ENCODE measurements at regions not wholly inside any gene's neighbourhood (a gene's known extent, or its start where the extent isn't known, plus 50 kb on each side); places are given as distances from the start of the nearest gene placed in this dataset.
"Not testable (repeated sequence)": the region's sequence is repeated elsewhere in the genome, so short reads cannot be mapped to it uniquely, and the experiment has no call there.

DNA sequence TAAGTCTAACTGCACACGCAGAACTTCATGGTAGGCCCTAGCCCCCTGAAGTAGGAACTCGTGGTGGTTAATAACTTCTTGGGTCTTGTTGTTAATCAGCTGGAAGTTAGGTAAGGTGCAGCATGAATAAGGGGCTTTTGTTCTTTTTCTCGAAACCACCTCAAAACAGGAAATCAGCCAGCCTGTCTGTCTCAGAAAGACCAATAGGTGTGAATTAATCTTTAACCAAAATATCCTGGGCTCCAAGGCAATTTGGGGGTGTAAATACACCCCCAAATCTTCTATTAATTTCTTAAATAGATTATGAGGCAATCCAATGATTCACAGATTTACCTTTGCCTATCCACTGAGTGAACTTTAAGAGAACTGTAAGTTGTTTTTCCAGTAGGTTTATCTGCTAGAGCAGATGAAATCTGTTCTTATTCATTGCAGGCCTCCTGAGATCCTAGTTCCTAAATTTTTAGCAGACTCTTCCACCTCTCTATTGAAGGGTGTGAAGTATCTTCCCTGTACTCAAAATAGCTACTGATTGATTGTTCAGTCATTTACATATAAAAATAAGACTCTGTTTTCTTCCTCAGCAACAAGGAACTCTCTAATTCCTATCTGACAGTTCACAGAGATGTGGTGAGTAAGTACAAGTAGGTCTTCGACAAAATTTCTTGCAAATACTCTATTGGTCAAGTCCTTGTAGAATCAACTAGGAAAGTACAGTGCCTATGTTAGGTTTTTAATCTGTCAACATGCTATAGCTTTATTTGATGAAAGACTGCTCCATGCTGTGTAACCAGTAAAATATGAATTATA is 427.1 kb upstream of the NOX3 start:
- ChIA-PET CTCF (no interaction called here), POLR2A (ENCODE audit: low non-redundant PET) (no interaction called here)
- TF ChIP-seq, protein P1, sequence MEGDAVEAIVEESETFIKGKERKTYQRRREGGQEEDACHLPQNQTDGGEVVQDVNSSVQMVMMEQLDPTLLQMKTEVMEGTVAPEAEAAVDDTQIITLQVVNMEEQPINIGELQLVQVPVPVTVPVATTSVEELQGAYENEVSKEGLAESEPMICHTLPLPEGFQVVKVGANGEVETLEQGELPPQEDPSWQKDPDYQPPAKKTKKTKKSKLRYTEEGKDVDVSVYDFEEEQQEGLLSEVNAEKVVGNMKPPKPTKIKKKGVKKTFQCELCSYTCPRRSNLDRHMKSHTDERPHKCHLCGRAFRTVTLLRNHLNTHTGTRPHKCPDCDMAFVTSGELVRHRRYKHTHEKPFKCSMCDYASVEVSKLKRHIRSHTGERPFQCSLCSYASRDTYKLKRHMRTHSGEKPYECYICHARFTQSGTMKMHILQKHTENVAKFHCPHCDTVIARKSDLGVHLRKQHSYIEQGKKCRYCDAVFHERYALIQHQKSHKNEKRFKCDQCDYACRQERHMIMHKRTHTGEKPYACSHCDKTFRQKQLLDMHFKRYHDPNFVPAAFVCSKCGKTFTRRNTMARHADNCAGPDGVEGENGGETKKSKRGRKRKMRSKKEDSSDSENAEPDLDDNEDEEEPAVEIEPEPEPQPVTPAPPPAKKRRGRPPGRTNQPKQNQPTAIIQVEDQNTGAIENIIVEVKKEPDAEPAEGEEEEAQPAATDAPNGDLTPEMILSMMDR (conservative IDR thresholded peaks at IDR 0.05; ENCODE audit: low read depth) = no peak
- no peak for DNase-seq (ENCODE audit: low spot score)
- H3K27ac ChIP-seq = no peak overlapping the region

DNA sequence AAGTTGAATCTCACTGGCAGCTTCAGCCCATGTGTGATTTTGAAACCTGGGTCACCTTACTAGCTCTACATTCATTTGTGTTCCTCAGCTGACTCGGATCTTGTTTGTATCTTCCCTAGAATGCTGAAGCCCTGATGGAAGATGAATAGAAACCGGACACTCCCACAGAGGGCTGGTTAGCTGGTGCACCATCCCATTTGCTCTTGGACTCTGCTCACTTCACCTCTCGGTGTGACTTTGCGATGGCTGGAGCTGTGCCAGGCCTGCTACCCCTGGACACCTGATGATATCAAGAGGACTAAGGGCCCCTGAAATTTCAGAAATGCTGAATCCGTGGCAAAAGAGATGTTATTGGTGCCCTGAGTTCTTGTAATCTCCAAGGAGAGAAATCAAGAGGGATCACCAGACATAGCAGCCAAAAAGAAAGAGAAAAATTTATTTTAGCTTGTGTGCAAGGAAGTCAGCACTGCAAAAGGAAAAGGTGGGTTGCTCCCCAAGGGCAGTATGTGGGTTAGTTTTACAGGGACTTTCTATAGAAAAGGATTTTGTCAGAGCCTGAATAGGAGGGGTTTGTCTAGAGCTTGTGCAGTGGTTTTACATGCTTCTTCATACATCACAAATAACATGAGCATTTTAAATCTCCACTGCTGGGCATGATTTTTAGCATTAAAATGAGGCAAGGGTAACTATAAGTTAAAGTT is 426.3 kb upstream of the NOX3 start:
- no peak overlapping the region for H3K27ac ChIP-seq
- TF ChIP-seq, protein P1 (conservative IDR thresholded peaks at IDR 0.05; ENCODE audit: low read depth) = no peak
- ChIA-PET POLR2A (ENCODE audit: low non-redundant PET) (no interaction called here), CTCF (no interaction called here)
- DNase-seq (ENCODE audit: low spot score) = no peak

DNA sequence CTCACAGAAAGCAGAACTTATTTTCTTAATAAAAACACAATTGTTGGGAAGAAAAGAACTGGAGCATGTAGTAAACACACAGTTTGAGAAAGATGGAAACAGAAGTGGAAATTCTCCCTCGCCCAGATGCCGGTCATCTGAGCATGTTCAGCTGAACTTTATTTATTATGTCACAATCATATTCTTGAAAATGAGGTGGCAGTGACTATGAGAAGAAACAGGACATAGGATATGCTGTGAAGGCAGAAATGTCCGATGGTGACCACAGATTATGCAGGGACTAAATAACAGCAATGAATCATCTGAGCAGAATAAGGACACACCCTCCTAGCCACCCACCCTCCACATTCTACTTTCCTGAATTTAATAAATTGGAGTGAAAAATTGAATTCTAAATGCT is 425.3 kb upstream of the NOX3 start:
- CTCF ChIA-PET = no interaction called here
- TF ChIP-seq, protein P1 (conservative IDR thresholded peaks at IDR 0.05; ENCODE audit: low read depth) = no peak
- H3K27ac ChIP-seq = no peak overlapping the region
- POLR2A ChIA-PET (ENCODE audit: low non-redundant PET) = no interaction called here
- no peak for DNase-seq (ENCODE audit: low spot score)

DNA sequence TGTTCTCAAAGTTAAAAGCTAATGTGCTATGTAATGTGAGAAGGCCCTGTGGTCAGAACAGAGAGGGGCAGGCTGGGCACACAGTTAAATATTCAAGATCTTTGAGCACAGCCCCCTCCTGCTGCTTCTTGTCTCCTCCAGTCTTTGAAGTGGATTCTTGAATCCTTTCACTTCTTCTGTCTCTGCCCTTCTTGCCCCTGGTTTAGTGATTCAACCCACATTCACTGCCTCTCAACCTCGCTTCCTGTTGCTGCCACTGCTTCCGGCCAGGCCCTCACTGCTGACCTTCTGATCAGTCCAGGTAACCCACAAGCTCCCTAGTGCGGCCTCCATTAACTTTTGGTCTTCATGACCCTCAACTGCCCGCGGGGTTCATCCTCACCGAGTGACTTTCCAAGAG is 417.3 kb upstream of the NOX3 start:
- ChIA-PET POLR2A (ENCODE audit: low non-redundant PET) (no interaction called here), CTCF (no interaction called here)
- H3K27ac ChIP-seq = no peak overlapping the region
- TF ChIP-seq, protein P1 (conservative IDR thresholded peaks at IDR 0.05; ENCODE audit: low read depth) = no peak
- no peak for DNase-seq (ENCODE audit: low spot score)

DNA sequence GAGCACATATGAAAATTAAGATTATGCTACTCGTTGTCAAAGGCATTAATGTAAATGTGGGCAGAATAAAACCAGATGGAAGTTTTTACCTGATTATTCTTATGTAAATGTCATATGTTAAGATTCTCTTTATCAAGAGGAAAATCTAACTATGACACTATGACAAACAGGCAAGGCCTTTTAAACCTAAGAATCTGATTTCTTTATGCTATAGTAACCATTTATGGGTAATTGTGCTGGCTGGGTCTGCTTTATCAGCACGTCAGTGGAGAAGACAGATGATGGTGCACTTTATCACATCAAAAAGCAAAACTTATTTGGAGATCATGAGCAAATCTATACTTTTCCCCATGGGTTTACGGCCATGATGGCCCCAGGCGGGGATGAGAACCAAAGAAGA is 412.0 kb upstream of the NOX3 start:
- ChIA-PET CTCF (no interaction called here), POLR2A (ENCODE audit: low non-redundant PET) (no interaction called here)
- DNase-seq (ENCODE audit: low spot score) = no peak
- TF ChIP-seq, protein P1 (conservative IDR thresholded peaks at IDR 0.05; ENCODE audit: low read depth) = no peak
- no peak overlapping the region for H3K27ac ChIP-seq

DNA sequence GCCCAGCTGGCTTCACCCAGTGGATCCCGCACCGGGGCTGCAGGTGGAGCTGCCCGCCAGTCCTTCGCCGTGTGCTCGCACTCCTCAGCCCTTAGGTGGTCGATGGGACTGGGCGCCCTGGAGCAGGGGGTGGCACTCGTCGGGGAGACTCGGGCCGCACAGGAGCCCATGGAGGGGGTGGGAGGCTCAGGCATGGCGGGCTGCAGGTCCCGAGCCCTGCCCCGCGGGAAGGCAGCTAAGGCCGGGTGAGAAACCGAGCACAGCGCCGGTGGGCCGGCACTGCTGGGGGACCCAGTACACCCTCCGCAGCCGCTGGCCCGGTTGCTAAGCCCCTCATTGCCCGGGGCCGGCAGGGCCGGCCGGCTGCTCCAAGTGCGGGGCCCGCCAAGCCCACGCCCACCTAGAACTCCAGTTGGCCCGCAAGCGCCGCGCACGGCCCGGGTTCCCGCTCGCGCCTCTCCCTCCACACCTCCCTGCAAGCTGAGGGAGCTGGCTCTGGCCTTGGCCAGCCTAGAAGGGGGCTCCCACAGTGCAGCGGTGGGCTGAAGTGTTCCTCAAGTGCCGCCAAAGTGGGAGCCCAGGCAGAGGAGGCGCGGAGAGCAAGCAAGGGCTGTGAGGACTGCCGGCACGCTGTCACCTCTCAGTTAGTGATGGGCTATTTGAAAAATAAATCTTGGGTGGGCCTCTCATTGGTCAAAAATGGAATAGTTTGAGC is 411.2 kb upstream of the NOX3 start:
- POLR2A ChIA-PET (ENCODE audit: low non-redundant PET); H3K27ac ChIP-seq; DNase-seq (ENCODE audit: low spot score); CTCF ChIA-PET: not testable (repeated sequence)

Data from RWPE1 (cell line).